Dendritic cell treated with granulocyte-macrophage colony-stimulating factor and Interleukin-4, amounts not matched to agents 40 ng/mL and 50 ng/mL, for 4 days (primary cell): ENCODE measurements at regions not wholly inside any gene's neighbourhood (a gene's known extent, or its start where the extent isn't known, plus 50 kb on each side); places are given as distances from the start of the nearest gene placed in this dataset.
A peak's percentile ranks its signal among the peaks of the same experiment; 100 is the strongest.
"Not testable (repeated sequence)": the region's sequence is repeated elsewhere in the genome, so short reads cannot be mapped to it uniquely, and the experiment has no call there.

Source experiments
- H3K27ac Mint-ChIP-seq: one replicate; pipeline ENCODE4 v1.8.0; 2022; ENCODE audit warnings: mild to moderate bottlenecking, mixed read lengths
- H3K27me3 Mint-ChIP-seq: one replicate; pipeline ENCODE4 v1.8.0; 2022; ENCODE audit warnings: mild to moderate bottlenecking, mixed read lengths
- H3K36me3 Mint-ChIP-seq: one replicate; pipeline ENCODE4 v1.8.0; 2022; ENCODE audit warnings: low read depth, mixed read lengths
- H3K4me1 Mint-ChIP-seq: one replicate; pipeline ENCODE4 v1.8.0; 2022; ENCODE audit warnings: low read depth, mixed read lengths
- H3K4me3 Mint-ChIP-seq: one replicate; pipeline ENCODE4 v1.8.0; 2022; ENCODE audit warnings: mild to moderate bottlenecking, moderate library complexity, mixed read lengths
- H3K9me3 Mint-ChIP-seq: one replicate; pipeline ENCODE4 v1.8.0; 2022; ENCODE audit warnings: mixed read lengths
- intact Hi-C: fragments of 100-400 bp; cut with micrococcal nuclease; formaldehyde crosslinking; loops from one replicate; pipeline ENCODE4 v1.15.0; 2022

DNA sequence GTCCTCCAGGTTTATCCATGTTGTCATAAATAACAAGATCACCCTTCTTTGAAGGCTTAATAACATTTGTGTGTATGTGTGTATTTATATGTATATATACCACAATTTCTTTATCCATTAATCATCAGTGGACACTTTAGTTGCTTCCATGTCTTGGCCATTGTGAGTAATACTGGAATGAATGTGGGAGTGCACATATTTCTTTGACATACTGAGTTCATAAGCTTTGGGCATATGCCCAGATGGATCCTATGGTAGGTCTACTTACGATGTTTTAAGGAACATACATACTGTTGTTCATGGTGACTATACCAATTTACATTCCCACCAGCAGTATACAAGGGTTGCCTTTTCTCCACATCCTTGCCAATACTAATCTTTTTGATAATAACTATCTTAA, 108.8 kb upstream of the TRIM77 start:
- H3K27me3 Mint-ChIP-seq, H3K27ac Mint-ChIP-seq, H3K4me3 Mint-ChIP-seq, H3K36me3 Mint-ChIP-seq, intact Hi-C loops, H3K4me1 Mint-ChIP-seq, H3K9me3 Mint-ChIP-seq: not testable (repeated sequence)

DNA sequence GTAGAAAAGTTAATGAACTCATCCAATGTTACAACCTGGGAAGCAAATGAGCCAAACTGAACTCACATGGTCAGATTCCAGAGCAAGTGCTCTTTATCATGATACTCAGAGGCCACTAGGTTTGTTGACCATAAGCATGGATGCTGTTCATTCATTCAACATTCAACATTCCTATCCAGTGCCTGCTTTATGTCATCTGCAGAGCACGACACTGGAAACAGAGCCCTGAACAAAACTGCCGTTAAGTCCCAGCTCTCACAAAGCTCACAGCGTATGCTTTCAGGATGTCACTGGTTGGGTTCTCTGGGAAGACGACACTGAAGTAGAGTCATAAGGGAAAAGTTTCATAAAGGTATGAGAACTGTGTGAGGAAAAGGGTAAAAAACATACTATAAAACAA, 105.8 kb upstream of the TRIM77 start:
- H3K27me3 Mint-ChIP-seq = no peaks in the 10 kb centered on the region
- H3K36me3 Mint-ChIP-seq = no peaks in the 10 kb centered on the region
- H3K9me3 Mint-ChIP-seq = no peaks in the 10 kb centered on the region
- intact Hi-C loops = no loop called here
- no peaks in the 10 kb centered on the region for H3K4me1 Mint-ChIP-seq
- no peak overlapping the region for H3K27ac Mint-ChIP-seq
- H3K4me3 Mint-ChIP-seq = no peak overlapping the region

DNA sequence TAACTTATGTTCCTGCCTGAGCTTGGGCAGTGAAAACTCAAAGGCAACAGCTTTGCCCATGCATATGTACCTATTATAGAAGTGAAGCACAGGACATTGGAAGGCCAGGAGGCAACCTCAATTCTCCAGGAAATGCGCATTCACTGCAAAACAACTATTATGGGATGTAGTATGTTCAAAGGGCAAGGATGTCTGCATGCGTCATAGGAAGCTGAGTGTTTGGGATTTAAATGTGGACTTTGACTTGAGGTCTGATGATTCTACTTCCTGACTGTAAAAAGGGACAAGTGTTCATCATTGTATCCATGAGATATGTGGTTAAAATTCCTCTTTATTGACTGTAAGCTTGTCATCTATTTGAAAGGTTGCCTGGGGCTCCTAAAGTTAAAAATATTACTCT, 103.3 kb upstream of the TRIM77 start:
- H3K4me3 Mint-ChIP-seq, H3K36me3 Mint-ChIP-seq, H3K9me3 Mint-ChIP-seq, H3K27me3 Mint-ChIP-seq, intact Hi-C loops, H3K27ac Mint-ChIP-seq, H3K4me1 Mint-ChIP-seq: not testable (repeated sequence)

DNA sequence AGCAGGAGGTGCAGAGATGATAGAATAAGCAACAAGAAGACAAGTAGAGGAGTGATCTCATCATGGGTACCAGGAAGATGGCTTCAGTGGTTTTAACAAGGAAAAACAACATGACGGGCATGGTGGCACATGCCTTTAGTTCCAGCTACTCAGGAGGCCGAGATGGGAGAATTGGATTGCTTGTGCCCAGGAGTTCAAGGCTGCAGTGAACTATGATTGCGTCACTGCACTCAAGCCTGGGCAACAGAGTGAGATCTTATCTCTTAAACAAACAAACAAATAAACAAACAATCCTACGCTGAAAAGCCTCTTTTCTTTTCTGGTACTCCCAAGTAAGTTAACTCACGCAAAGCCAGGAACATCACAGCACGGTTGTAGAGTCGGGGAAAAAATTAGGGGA, 102.6 kb upstream of the TRIM77 start:
- intact Hi-C loops, H3K36me3 Mint-ChIP-seq, H3K27me3 Mint-ChIP-seq, H3K4me3 Mint-ChIP-seq, H3K27ac Mint-ChIP-seq, H3K4me1 Mint-ChIP-seq, H3K9me3 Mint-ChIP-seq: not testable (repeated sequence)

DNA sequence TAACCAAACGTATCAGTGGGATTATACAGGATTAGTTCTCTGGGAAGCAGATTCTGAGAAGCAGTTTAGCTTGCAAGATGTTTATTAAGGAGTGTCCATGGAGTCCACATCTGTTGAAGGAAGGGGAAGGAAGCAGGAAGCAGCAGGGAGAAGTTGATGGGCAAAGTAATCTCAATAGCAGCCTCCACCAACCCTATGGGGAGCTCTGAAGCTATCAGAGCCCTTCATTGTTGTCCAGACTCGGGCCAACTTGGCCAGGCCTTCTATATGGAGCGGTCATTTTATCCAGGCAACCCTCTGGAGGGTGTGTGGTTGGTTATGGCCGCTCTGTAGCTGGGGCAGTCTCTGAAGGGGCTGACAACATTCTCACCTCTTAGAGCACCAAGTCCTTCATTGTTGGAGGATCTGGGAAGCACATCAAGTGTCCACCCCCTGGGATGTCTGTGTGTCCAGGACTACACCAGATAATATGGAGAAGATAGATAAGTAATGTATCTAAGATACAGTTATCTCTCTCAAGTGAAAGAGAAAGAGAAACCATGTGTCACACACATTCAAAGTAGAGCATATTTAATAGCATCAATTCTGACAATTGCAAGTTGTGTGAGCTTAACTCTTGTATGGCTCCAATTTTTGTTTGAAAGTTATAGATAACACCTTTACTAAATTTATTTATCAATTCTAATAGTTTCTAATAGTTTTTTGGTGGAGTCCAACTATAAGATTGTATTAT, 101.7 kb upstream of the TRIM77 start:
- H3K27ac Mint-ChIP-seq = no peak overlapping the region
- no peaks in the 10 kb centered on the region for H3K27me3 Mint-ChIP-seq
- no peaks in the 10 kb centered on the region for H3K9me3 Mint-ChIP-seq
- peaks cover 7% of the 10 kb centered on the region for H3K4me1 Mint-ChIP-seq
- H3K4me3 Mint-ChIP-seq = no peak overlapping the region
- intact Hi-C loops = no loop called here
- H3K36me3 Mint-ChIP-seq = no peaks in the 10 kb centered on the region

DNA sequence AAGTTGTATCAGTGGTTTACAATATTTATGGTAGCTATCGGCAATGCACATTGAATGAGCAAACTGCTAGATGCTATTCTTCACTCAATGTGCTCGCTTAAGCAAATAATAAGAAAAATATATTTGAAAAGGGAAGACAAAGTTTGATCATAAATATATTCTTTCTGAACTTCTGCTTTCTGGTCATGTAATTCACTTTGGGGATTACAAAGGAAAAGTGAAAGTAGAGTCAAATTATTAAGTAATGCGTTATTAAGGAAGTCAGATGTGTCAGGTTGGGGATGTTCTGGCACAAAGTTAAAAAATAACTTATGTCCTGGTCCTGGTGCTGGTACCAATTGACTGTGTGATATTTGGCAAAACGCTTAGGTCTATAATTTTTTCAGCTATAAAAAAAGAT, 98.0 kb upstream of the TRIM77 start:
- H3K4me3 Mint-ChIP-seq = peak overlapping the region; percentile 23
- H3K4me1 Mint-ChIP-seq = peaks cover 7% of the 10 kb centered on the region
- intact Hi-C loops = loop anchor here (5.0 kb wide), 1 partner anchor 515 kb away; no protein-coding TSS in a partner anchor
- H3K36me3 Mint-ChIP-seq = no peaks in the 10 kb centered on the region
- no peaks in the 10 kb centered on the region for H3K9me3 Mint-ChIP-seq
- H3K27ac Mint-ChIP-seq = no peak overlapping the region
- no peaks in the 10 kb centered on the region for H3K27me3 Mint-ChIP-seq

DNA sequence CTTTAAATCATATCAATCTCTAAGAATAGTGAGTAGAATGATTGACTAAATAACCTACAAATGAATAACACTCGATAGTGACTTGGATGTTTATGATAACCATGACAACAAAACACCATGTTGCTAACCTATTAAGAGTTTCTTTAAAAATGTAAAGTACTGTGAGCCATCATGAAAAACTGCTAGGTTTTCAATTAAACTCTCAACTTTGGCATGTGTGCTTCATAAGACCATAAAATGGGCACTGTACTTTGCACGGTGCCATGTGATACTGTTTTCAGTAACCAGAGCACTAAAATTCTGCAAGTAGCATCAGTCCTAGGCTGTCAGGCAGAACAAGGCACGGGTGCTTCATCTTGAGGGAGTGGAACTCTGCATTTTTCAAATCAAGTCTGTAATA, 96.2 kb upstream of the TRIM77 start:
- Mint-ChIP-seq H3K4me1 (peaks cover 7% of the 10 kb centered on the region), H3K27ac (no peak overlapping the region), H3K36me3 (no peaks in the 10 kb centered on the region), H3K4me3 (no peak overlapping the region), H3K27me3 (no peaks in the 10 kb centered on the region), H3K9me3 (no peaks in the 10 kb centered on the region)
- intact Hi-C loops = loop anchor here (5.0 kb wide), 1 partner anchor 517 kb away; no protein-coding TSS in a partner anchor

DNA sequence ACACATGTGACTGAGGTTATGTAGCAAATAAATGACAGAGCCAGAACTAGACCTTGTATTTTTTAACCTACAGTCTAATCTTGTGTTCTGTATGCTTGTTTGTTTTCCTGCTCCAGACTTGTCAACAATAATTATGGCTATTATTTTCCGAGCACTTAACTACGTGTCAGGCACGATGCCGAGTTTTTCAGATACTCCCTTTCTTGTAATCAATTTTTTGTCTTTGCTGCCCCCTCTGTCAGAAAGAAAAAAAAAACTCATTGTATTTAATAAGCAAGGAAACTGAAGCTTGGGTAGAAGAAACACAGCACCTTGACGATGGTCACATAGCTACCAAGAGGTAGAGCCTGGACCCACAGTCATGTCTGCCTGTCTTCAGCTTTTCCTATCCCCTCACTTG, 95.7 kb upstream of the TRIM77 start:
- not testable (repeated sequence) for H3K4me1 Mint-ChIP-seq, H3K27me3 Mint-ChIP-seq, H3K4me3 Mint-ChIP-seq, H3K9me3 Mint-ChIP-seq, H3K36me3 Mint-ChIP-seq, H3K27ac Mint-ChIP-seq
- intact Hi-C loops = loop anchor here (5.0 kb wide), 1 partner anchor 517 kb away; no protein-coding TSS in a partner anchor

DNA sequence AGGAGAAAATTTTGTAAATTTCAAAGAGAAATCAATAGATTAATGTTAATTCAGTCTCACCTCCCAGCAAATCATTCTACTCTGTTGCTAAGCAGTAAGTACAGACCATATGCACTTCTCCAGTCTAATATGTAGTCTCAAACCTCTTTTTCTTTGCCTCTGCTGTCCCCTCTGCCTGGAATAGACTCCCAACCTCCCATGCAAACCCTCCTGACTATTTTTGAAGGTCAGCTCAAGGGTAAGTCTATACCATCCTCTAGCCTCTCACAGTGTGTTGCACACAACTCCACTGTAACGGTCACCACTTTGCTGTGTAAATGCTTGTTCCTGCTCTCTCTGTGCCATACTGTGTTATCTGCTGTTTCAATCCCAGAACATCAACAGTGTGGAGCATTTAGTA, 94.5 kb upstream of the TRIM77 start:
- H3K4me3 Mint-ChIP-seq, H3K27ac Mint-ChIP-seq, H3K9me3 Mint-ChIP-seq, H3K4me1 Mint-ChIP-seq, H3K27me3 Mint-ChIP-seq, H3K36me3 Mint-ChIP-seq, intact Hi-C loops: not testable (repeated sequence)

DNA sequence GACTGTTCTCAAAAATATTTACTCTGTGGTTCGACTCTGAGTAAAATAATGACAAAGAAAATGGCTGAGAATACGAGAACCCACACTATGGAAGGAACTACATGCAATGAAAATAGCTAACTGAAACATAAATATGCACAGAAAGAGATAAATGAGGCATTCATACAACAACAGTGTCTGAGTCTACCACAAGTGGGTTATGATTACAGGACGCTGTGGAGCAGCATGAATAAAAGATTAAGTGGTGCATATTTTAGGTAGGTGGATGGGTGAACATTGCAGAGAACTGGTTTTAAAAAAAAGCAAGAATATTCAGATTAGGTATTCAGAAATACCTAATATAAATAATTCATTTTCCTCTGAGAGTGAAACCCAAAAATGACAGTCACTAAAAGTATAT, 93.9 kb upstream of the TRIM77 start:
- H3K9me3 Mint-ChIP-seq, H3K27ac Mint-ChIP-seq, H3K4me1 Mint-ChIP-seq, intact Hi-C loops, H3K36me3 Mint-ChIP-seq, H3K4me3 Mint-ChIP-seq, H3K27me3 Mint-ChIP-seq: not testable (repeated sequence)

DNA sequence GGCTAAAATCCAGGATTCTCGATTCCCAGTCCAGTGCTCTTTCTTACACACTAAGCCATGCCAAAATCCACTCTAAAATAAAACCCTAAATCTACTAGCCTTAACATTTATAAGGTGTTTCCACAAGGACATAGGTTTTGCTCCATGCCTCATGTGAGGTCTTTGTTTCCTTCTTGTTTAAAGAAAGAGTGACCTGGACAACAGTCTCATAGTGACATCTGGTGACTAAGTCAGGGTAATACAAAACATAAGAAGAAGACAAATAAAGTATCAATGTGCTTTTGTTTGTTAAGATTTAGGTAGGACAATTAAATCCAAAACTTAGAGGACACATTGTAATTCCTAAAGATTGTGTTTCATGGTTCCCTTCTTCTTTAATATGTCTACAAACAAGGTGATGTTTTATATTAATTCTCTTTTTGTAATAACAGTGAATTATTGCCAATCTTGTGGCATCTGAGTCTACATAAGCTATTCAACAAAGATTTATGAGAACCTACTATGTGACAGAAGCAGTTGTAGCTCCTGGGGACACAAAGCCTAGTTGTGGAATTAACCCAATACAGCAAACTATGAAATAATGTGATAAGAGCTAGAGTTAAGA, 93.0 kb upstream of the TRIM77 start:
- H3K27ac Mint-ChIP-seq, H3K27me3 Mint-ChIP-seq, H3K4me3 Mint-ChIP-seq, H3K9me3 Mint-ChIP-seq, intact Hi-C loops, H3K36me3 Mint-ChIP-seq, H3K4me1 Mint-ChIP-seq: not testable (repeated sequence)

DNA sequence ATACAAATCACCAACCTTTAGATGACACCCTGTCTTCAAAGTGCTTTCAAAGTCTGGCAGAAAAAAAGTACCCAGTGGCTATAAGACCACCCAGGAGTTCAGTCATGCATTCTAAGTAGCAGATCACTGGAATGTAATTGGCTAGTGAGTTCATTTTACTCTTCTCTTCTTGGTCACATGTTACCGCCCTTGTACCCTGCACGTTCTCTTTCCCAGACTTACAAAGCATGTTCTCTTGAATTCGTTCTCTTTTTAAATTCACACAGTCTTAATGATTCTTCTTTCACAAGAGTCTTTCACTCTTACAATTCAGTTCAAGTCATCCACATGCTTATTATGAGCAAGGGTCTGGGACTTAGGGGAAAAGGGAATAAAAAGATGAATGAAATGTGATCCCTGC, 89.4 kb upstream of the TRIM77 start:
- H3K4me3 Mint-ChIP-seq, H3K27ac Mint-ChIP-seq, H3K4me1 Mint-ChIP-seq, H3K36me3 Mint-ChIP-seq, H3K9me3 Mint-ChIP-seq, intact Hi-C loops, H3K27me3 Mint-ChIP-seq: not testable (repeated sequence)

DNA sequence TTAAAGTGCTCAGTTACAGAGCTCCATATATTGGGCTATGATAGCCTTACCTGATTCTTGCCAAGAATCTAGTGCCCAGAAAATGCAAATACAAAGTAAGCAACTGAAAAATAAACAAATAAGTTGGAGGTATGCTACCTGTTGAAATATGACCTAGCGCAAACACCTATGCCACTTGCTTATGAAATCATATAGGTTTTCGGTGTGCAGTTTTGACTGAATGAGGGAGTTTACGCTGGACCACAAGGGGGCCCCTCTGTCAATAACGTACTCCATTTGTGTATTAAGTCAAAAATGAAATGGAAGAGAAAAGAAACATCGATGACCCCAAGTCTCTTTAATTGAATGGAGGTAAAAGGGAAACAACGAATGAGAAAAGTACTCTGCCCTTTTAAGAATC, 84.9 kb upstream of the TRIM77 start:
- no peak overlapping the region for H3K27ac Mint-ChIP-seq
- H3K36me3 Mint-ChIP-seq = no peaks in the 10 kb centered on the region
- H3K9me3 Mint-ChIP-seq = no peaks in the 10 kb centered on the region
- H3K4me1 Mint-ChIP-seq = no peaks in the 10 kb centered on the region
- intact Hi-C loops = no loop called here
- no peaks in the 10 kb centered on the region for H3K27me3 Mint-ChIP-seq
- H3K4me3 Mint-ChIP-seq = no peak overlapping the region

DNA sequence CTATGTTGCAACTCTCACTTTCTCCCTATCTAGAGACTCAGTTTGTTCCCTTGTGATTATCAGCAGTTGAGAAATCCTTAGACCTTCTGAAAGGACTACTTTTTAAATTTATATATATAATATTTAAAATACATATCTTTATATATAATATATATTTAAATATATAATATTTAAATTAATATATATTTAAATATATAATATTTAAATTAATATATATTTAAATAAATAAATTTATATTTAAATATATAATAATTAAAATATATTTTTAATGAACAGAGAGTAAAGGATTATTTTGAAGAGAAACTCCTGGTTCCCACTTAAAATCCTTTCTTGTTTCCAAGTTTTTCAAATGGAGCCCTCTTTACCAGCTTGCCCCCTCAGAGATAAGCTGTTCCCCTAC, 83.7 kb upstream of the TRIM77 start:
- H3K9me3 Mint-ChIP-seq = no peaks in the 10 kb centered on the region
- no peak overlapping the region for H3K27ac Mint-ChIP-seq
- H3K4me3 Mint-ChIP-seq = no peak overlapping the region
- intact Hi-C loops = no loop called here
- no peaks in the 10 kb centered on the region for H3K27me3 Mint-ChIP-seq
- H3K36me3 Mint-ChIP-seq = no peaks in the 10 kb centered on the region
- H3K4me1 Mint-ChIP-seq = no peaks in the 10 kb centered on the region

DNA sequence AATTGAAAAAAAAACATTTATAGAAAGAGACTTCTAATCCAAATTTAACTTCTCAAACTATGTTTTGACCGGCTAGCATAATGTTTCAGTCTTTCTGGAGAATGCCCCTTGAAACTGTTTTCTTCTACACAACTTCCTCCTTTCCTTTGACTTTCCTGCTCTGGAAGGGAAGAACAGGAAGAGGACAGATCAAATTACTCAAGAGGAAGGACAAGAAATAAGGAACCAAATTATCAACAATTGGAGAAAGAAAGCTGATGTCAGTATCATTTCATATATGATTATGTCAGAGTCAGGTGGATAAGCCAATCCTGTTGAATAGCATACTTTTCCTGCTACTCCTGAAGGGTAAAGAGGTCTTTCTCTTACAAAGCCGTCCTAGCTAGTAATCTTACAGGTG, 83.2 kb upstream of the TRIM77 start:
- intact Hi-C loops, H3K9me3 Mint-ChIP-seq, H3K27me3 Mint-ChIP-seq, H3K4me1 Mint-ChIP-seq, H3K36me3 Mint-ChIP-seq, H3K4me3 Mint-ChIP-seq, H3K27ac Mint-ChIP-seq: not testable (repeated sequence)
